IMR-90 (cell line): ENCODE measurements at regions not wholly inside any gene's neighbourhood (a gene's known extent, or its start where the extent isn't known, plus 50 kb on each side); places are given as distances from the start of the nearest gene placed in this dataset.

Experiments used
- ATAC-seq: fragments of 200-7000 bp; cut with Tn5 transposase; 2 replicates; pipeline ENCODE4 v1.9.1; 2020; ENCODE audit warnings: low read depth, mild to moderate bottlenecking, moderate library complexity
- BruUV-seq: library from RNA; stranded (reverse); fragments of 400-500 nt; replicated peaks from 2 replicates; lab custom pipeline; 2021; lab: Mats Ljungman, UMichigan
- CTCF ChIA-PET: fragments of 300-600 bp; formaldehyde crosslinking; extraction: SDS; loops from one replicate; lab custom pipeline; 2021; ENCODE audit warnings: antibody characterized with exemption; lab: Yijun Ruan, JAX
- POLR2A ChIA-PET: fragments of 300-600 bp; sonication (Branson Sonifier 250); formaldehyde crosslinking; loops from one replicate; lab custom pipeline; 2022; ENCODE audit warnings: antibody characterized with exemption; ENCODE audit not compliant: unreplicated experiment; lab: Charles Lee
- DNase-seq: peaks from one replicate; pipeline ENCODE4 v3.0.0; 2013
- H2AFZ ChIP-seq: replicated peaks from 2 replicates; pipeline ENCODE3; 2013; ENCODE audit warnings: low read length, mild to moderate bottlenecking; ENCODE audit not compliant: poor library complexity
- H2AK5ac ChIP-seq: 2 replicates; pipeline ENCODE4 v1.6.1; 2013; ENCODE audit warnings: low read depth, low read length, inconsistent platforms
- H2AK9ac ChIP-seq: replicated peaks from 2 replicates; pipeline ENCODE3; 2013; ENCODE audit warnings: mild to moderate bottlenecking, low read depth, low read length, moderate library complexity; ENCODE audit not compliant: poor library complexity
- H2BK120ac ChIP-seq: 2 replicates; pipeline ENCODE4 v1.6.1; 2013; ENCODE audit warnings: low read depth, low read length, inconsistent platforms
- H2BK15ac ChIP-seq: 3 replicates; pipeline ENCODE4 v1.6.1; 2013; ENCODE audit warnings: low read depth, low read length, inconsistent platforms
- H2BK20ac ChIP-seq: 2 replicates; pipeline ENCODE4 v1.6.1; 2013; ENCODE audit warnings: low read depth, mild to moderate bottlenecking, inconsistent platforms, low read length, moderate library complexity
- H2BK5ac ChIP-seq: 2 replicates; pipeline ENCODE4 v1.6.1; 2013; ENCODE audit warnings: mild to moderate bottlenecking, low read depth, low read length, inconsistent platforms; ENCODE audit not compliant: poor library complexity, severe bottlenecking
- H3K14ac ChIP-seq: replicated peaks from 2 replicates; pipeline ENCODE4 v1.6.1; 2013; ENCODE audit warnings: low read depth, low read length, inconsistent platforms
- H3K18ac ChIP-seq: 2 replicates; pipeline ENCODE4 v1.6.1; 2013; ENCODE audit warnings: low read depth, low read length, control low read depth
- H3K23ac ChIP-seq: 2 replicates; pipeline ENCODE4 v1.6.1; 2013; ENCODE audit warnings: low read depth, low read length, inconsistent platforms
- H3K27ac ChIP-seq: 2 replicates; pipeline ENCODE4 v1.5.1; 2013; ENCODE audit warnings: mild to moderate bottlenecking, control low read depth, low read length; ENCODE audit not compliant: insufficient read depth
- H3K27me3 ChIP-seq: 2 replicates; pipeline ENCODE4 v1.6.1; 2013; ENCODE audit warnings: low read length; ENCODE audit not compliant: control insufficient read depth, insufficient read depth
- H3K36me3 ChIP-seq: 2 replicates; pipeline ENCODE4 v1.6.1; 2013; ENCODE audit warnings: low read length, mixed read lengths; ENCODE audit not compliant: control insufficient read depth, insufficient read depth
- H3K4ac ChIP-seq: 2 replicates; pipeline ENCODE4 v1.6.1; 2013; ENCODE audit warnings: low read depth, low read length, inconsistent platforms
- H3K4me1 ChIP-seq: 2 replicates; pipeline ENCODE4 v1.6.1; 2013; ENCODE audit warnings: low read length, mixed read lengths; ENCODE audit not compliant: control insufficient read depth, insufficient read depth
- H3K4me2 ChIP-seq: 2 replicates; pipeline ENCODE4 v1.6.1; 2013; ENCODE audit warnings: low read depth, mild to moderate bottlenecking, control low read depth, low read length, moderate library complexity
- H3K4me3 ChIP-seq: 2 replicates; pipeline ENCODE4 v1.5.1; 2013; ENCODE audit warnings: low read depth, mild to moderate bottlenecking, control low read depth, low read length, moderate library complexity; ENCODE audit not compliant: insufficient read depth
- H3K56ac ChIP-seq: 2 replicates; pipeline ENCODE4 v1.6.1; 2013; ENCODE audit warnings: low read length, inconsistent platforms; ENCODE audit not compliant: insufficient read depth; ENCODE audit errors: extremely low read depth
- H3K79me1 ChIP-seq, 2 experiments: 2 replicates each; pipeline ENCODE4 v1.6.1; 2013; ENCODE audit warnings: low read length in 2 of 2, inconsistent platforms in 1 of 2, low read depth in 1 of 2
- H3K9ac ChIP-seq: 2 replicates; pipeline ENCODE4 v1.6.1; 2013; ENCODE audit warnings: low read depth, low read length, control low read depth
- H3K9me1 ChIP-seq: 2 replicates; pipeline ENCODE4 v1.6.1; 2013; ENCODE audit warnings: low read length, inconsistent platforms; ENCODE audit not compliant: insufficient read depth
- H3K9me3 ChIP-seq: 2 replicates; pipeline ENCODE4 v1.6.1; 2013; ENCODE audit warnings: low read length; ENCODE audit not compliant: control insufficient read depth, insufficient read depth
- H4K20me1 ChIP-seq: 2 replicates; pipeline ENCODE4 v1.6.1; 2013; ENCODE audit warnings: low read length, inconsistent platforms; ENCODE audit not compliant: insufficient read depth
- H4K5ac ChIP-seq: 2 replicates; pipeline ENCODE4 v1.6.1; 2013; ENCODE audit warnings: mild to moderate bottlenecking, low read depth, low read length, control low read depth
- H4K8ac ChIP-seq, 2 experiments: 2 replicates each; pipeline ENCODE4 v1.6.1; 2013; ENCODE audit warnings: low read depth in 2 of 2, low read length in 2 of 2, control low read depth in 1 of 2, inconsistent platforms in 1 of 2
- H4K91ac ChIP-seq: 2 replicates; pipeline ENCODE4 v1.6.1; 2013; ENCODE audit warnings: low read depth, low read length, inconsistent platforms; ENCODE audit not compliant: insufficient read depth
- CEBPB ChIP-seq: IDR thresholded peaks from 2 replicates; pipeline ENCODE4 v1.6.1; 2012; ENCODE audit warnings: low read depth, low read length, improper control_type of control experiment
- ELK1 ChIP-seq: fragments of 150-350 bp; IDR thresholded peaks from 2 replicates; pipeline ENCODE4 v1.6.1; 2016; ENCODE audit warnings: low read depth, mild to moderate bottlenecking, low read length, moderate library complexity, borderline replicate concordance
- MAZ ChIP-seq: IDR thresholded peaks from 2 replicates; pipeline ENCODE4 v1.6.1; 2012; ENCODE audit warnings: low read depth, mild to moderate bottlenecking, low read length, improper control_type of control experiment, moderate library complexity, borderline replicate concordance
- MXI1 ChIP-seq: IDR thresholded peaks from 2 replicates; pipeline ENCODE4 v1.6.1; 2012; ENCODE audit warnings: low read depth, mild to moderate bottlenecking, low read length, moderate library complexity, borderline replicate concordance
- SMC3 ChIP-seq: fragments of 150-350 bp; IDR thresholded peaks from 2 replicates; pipeline ENCODE4 v1.6.1; 2016; ENCODE audit warnings: low read depth, mild to moderate bottlenecking, antibody characterized with exemption, low read length, moderate library complexity
- WGBS, 2 experiments: methylation state at CpG; one replicate each; pipeline versions ENCODE4 v1.1.5 to v1.1.7; 2013; ENCODE audit warnings: missing lambda C conversion rate in 2 of 2; ENCODE audit not compliant: insufficient read length in 1 of 2; ENCODE audit errors: extremely low coverage in 2 of 2; 5-methylcytosine and 5-hydroxymethylcytosine counted together
- dilution Hi-C: fragments of 300-500 bp; cut with HindIII; formaldehyde crosslinking; loops from one replicate; pipeline ENCODE4 v1.14.3; 2018; ENCODE audit warnings: low sequenced_read_pairs; ENCODE audit not compliant: unreplicated experiment
- in situ Hi-C: fragments of 300-500 bp; cut with MboI; formaldehyde crosslinking; loops from 3 replicates; pipeline ENCODE4 v1.14.3; 2019; ENCODE audit warnings: low sequenced_read_pairs, inconsistent platforms, mixed read lengths
- intact Hi-C: fragments of 100-400 bp; cut with micrococcal nuclease; formaldehyde crosslinking; loops from 2 replicates; pipeline ENCODE4 v1.10.0; 2022

GRCh38 chr3:82087958-82088357, 326.5 kb upstream of the GBE1 start:
- Histone ChIP-seq H4K20me1 (no peaks in the 10 kb centered on the region), H3K27ac (no peak overlapping the region), H4K91ac (no peak overlapping the region), H3K36me3 (no peaks in the 10 kb centered on the region), H3K18ac (no peak overlapping the region), H3K4ac (no peak overlapping the region), H3K4me3 (no peak overlapping the region), H3K23ac (no peak overlapping the region), H2AK9ac (peak overlapping the region; percentile 24), H3K9ac (no peak overlapping the region), H3K9me3 (no peaks in the 10 kb centered on the region), H3K9me1 (no peaks in the 10 kb centered on the region), H2BK120ac (no peak overlapping the region), H3K14ac (no peak overlapping the region), H3K27me3 (no peaks in the 10 kb centered on the region), H2AFZ (no peak overlapping the region), H3K4me2 (no peak overlapping the region), H3K4me1 (no peaks in the 10 kb centered on the region), H3K56ac (no peak overlapping the region), H2BK15ac (no peak overlapping the region), H4K8ac (0 out of 4 replicates have a peak overlapping the region, but pooled peaks of 1 of the 2 experiments have one; percentile 36), H4K5ac (no peak overlapping the region), H2BK20ac (no peak overlapping the region), H2AK5ac (no peak overlapping the region), H3K79me1 (no peaks in the 10 kb centered on the region), H2BK5ac (no peak overlapping the region)
- ATAC-seq: peak; percentile 64
- no peak for TF ChIP-seq ELK1
- TF ChIP-seq SMC3: no peak
- TF ChIP-seq CEBPB: peak; percentile 66
- TF ChIP-seq MAZ: no peak
- no peak for TF ChIP-seq MXI1
- in situ Hi-C loops (no loop called here), intact Hi-C loops (no loop called here), dilution Hi-C loops (no loop called here)
- no TSS peak for BruUV-seq
- ChIA-PET POLR2A (no interaction called here), CTCF (no interaction called here)
- no CpG with 5 or more reads among the region's 2 CpGs for WGBS, 2 experiments
- peak; percentile 67 for DNase-seq
